ENCODE measurements at regions not wholly inside any gene's neighbourhood (a gene's known extent, or its start where the extent isn't known, plus 50 kb on each side); places are given as distances from the start of the nearest gene placed in this dataset.

DNA sequence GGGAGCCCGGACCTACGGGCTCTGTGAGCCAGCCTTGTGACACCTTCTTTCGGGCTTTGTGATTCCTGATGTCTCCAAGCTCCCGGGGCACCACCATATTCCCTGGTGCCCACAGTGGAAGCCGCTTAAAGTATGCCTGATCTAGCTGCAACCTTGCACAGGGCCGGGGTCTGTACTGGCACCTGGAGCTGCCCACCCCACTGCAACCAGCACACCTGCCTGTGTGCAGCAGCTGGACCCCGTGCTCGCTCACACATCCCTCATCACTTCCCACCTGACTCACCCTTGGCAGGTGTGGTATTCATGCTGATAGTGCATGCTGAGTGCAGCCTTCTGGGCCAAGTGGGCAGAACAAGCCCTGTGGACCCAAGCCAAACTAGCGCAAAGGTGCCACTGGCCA lies 1981.1 kb upstream of the PCDH20 start:
- TF ChIP-seq NFIC (IDR thresholded peaks at IDR 0.05) (peak; percentile 88), CREB1 (IDR thresholded peaks at IDR 0.05; ENCODE audit: low read depth) (no peak), RAD21 (IDR thresholded peaks at IDR 0.05; ENCODE audit: low read depth) (no peak), YY1 (IDR thresholded peaks at IDR 0.05; ENCODE audit: low read depth) (no peak), TAF1 (IDR thresholded peaks at IDR 0.05; ENCODE audit: low read depth) (no peak), CEBPB (IDR thresholded peaks at IDR 0.05) (no peak), EGR1 (IDR thresholded peaks at IDR 0.05) (no peak), ZBTB7A (IDR thresholded peaks at IDR 0.05; ENCODE audit: low read depth) (no peak), TEAD4 (IDR thresholded peaks at IDR 0.05) (peak; percentile 40; the same call in 1 of the 2 replicates), EP300 (IDR thresholded peaks at IDR 0.05; ENCODE audit: borderline replicate concordance) (peak; percentile 59; the same call in 1 of the 2 replicates)
- TF ChIP-seq, protein P1, sequence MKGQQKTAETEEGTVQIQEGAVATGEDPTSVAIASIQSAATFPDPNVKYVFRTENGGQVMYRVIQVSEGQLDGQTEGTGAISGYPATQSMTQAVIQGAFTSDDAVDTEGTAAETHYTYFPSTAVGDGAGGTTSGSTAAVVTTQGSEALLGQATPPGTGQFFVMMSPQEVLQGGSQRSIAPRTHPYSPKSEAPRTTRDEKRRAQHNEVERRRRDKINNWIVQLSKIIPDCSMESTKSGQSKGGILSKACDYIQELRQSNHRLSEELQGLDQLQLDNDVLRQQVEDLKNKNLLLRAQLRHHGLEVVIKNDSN (IDR thresholded peaks at IDR 0.05) = peak; percentile 44; the same call in 1 of the 2 replicates
- TF ChIP-seq, protein P2, sequence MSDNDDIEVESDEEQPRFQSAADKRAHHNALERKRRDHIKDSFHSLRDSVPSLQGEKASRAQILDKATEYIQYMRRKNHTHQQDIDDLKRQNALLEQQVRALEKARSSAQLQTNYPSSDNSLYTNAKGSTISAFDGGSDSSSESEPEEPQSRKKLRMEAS (IDR thresholded peaks at IDR 0.05) = no peak
- TF ChIP-seq, protein P3, sequence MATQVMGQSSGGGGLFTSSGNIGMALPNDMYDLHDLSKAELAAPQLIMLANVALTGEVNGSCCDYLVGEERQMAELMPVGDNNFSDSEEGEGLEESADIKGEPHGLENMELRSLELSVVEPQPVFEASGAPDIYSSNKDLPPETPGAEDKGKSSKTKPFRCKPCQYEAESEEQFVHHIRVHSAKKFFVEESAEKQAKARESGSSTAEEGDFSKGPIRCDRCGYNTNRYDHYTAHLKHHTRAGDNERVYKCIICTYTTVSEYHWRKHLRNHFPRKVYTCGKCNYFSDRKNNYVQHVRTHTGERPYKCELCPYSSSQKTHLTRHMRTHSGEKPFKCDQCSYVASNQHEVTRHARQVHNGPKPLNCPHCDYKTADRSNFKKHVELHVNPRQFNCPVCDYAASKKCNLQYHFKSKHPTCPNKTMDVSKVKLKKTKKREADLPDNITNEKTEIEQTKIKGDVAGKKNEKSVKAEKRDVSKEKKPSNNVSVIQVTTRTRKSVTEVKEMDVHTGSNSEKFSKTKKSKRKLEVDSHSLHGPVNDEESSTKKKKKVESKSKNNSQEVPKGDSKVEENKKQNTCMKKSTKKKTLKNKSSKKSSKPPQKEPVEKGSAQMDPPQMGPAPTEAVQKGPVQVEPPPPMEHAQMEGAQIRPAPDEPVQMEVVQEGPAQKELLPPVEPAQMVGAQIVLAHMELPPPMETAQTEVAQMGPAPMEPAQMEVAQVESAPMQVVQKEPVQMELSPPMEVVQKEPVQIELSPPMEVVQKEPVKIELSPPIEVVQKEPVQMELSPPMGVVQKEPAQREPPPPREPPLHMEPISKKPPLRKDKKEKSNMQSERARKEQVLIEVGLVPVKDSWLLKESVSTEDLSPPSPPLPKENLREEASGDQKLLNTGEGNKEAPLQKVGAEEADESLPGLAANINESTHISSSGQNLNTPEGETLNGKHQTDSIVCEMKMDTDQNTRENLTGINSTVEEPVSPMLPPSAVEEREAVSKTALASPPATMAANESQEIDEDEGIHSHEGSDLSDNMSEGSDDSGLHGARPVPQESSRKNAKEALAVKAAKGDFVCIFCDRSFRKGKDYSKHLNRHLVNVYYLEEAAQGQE (IDR thresholded peaks at IDR 0.05; ENCODE audit: low read depth) = no peak
